ENCODE measurements at regions not wholly inside any gene's neighbourhood (a gene's known extent, or its start where the extent isn't known, plus 50 kb on each side); places are given as distances from the start of the nearest gene placed in this dataset.

- H3K4me3 ChIP-seq = no peak overlapping the region
- H3K9me3 ChIP-seq = no peaks in the 10 kb centered on the region
- WGBS, 2 donors = 77 to 86% methylated on average over 5 of the region's 5 CpGs
- intact Hi-C loops (cut with DNase I) = no loop called here
- TF ChIP-seq POLR2A (IDR thresholded peaks at IDR 0.05) (no peak), POLR2AphosphoS5 (IDR thresholded peaks at IDR 0.05) (no peak), CTCF (IDR thresholded peaks at IDR 0.05) (no peak), EP300 (IDR thresholded peaks at IDR 0.05) (no peak)
- H3K36me3 ChIP-seq = no peaks in the 10 kb centered on the region
- H3K27ac ChIP-seq = no peak overlapping the region
- DNase-seq = no peak
- H3K4me1 ChIP-seq = no peaks in the 10 kb centered on the region
- H3K27me3 ChIP-seq = no peaks in the 10 kb centered on the region
Observed at GRCh38 chr12:87185367-87185766, 843.8 kb downstream of the C12orf50 start.

DNA sequence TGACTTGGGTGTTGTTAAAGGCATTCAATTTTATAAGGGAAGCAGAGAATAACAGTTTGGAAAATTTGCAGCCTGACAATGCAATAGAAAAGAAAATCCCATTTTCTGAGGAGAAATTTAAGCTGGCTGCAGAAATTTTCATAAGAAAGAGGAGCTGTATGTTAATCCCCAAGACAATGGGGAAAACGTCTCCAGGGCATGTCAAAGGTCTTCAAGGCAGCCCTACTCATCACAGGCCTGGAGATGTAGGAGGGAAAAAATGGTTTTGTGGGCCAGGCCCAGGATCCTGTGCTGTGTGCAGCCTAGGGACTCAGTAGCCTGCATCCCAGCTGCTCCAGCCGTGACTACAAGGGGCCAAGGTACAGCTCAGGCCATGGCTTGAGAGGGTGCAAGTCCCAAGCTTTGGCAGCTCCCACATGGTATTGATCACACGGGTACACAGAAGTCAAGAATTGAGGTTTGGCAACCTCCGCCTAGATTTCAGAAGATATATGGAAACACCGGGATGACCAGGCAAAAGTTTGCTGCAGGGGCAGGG, 846.4 kb downstream of the C12orf50 start:
- TF ChIP-seq EP300 (IDR thresholded peaks at IDR 0.05) = no peak
- TF ChIP-seq POLR2A (IDR thresholded peaks at IDR 0.05) = no peak
- no peak for TF ChIP-seq CTCF (IDR thresholded peaks at IDR 0.05)
- no peak for TF ChIP-seq POLR2AphosphoS5 (IDR thresholded peaks at IDR 0.05)
- no peak overlapping the region for H3K4me3 ChIP-seq
- 75 to 82% methylated on average over 5 of the region's 5 CpGs for WGBS, 2 donors
- no peak for DNase-seq
- H3K27me3 ChIP-seq = no peaks in the 10 kb centered on the region
- H3K4me1 ChIP-seq = no peaks in the 10 kb centered on the region
- no peaks in the 10 kb centered on the region for H3K36me3 ChIP-seq
- no peak overlapping the region for H3K27ac ChIP-seq
- no peaks in the 10 kb centered on the region for H3K9me3 ChIP-seq
- intact Hi-C loops (cut with DNase I) = no loop called here

- H3K27ac ChIP-seq = no peak overlapping the region
- H3K4me1 ChIP-seq = no peaks in the 10 kb centered on the region
- no peak overlapping the region for H3K4me3 ChIP-seq
- no peak for DNase-seq
- TF ChIP-seq POLR2AphosphoS5 (IDR thresholded peaks at IDR 0.05) (no peak), POLR2A (IDR thresholded peaks at IDR 0.05) (no peak), CTCF (IDR thresholded peaks at IDR 0.05) (no peak), EP300 (IDR thresholded peaks at IDR 0.05) (no peak)
- H3K36me3 ChIP-seq = no peaks in the 10 kb centered on the region
- no peaks in the 10 kb centered on the region for H3K27me3 ChIP-seq
- 86 to 92% methylated on average over 16 of the region's 16 CpGs for WGBS, 2 donors
- H3K9me3 ChIP-seq = no peaks in the 10 kb centered on the region
- intact Hi-C loops (cut with DNase I) = no loop called here
Observed at GRCh38 chr12:87171356-87171755, 857.8 kb downstream of the C12orf50 start.

DNA sequence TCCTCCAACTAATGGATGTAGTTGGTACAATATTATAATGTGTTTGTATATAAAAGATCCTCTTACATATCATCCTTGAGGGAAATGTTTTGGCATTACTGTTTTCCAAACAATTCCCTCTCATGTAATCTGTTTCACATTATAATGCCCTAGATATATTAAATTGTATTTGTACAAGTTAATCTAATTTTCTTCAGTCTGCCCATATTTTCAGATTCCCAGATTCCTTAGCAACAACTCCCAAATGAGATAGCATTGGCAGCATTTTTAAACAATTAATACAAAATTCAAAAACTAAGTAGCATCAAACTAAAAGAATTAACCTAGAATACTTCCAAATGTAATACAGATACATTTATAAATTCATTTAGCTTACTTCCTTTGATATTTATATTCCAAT, 860.2 kb downstream of the C12orf50 start:
- H3K4me3 ChIP-seq = no peak overlapping the region
- no peak for DNase-seq
- H3K36me3 ChIP-seq = no peaks in the 10 kb centered on the region
- TF ChIP-seq POLR2AphosphoS5 (IDR thresholded peaks at IDR 0.05) (no peak), POLR2A (IDR thresholded peaks at IDR 0.05) (no peak), CTCF (IDR thresholded peaks at IDR 0.05) (no peak), EP300 (IDR thresholded peaks at IDR 0.05) (no peak)
- H3K4me1 ChIP-seq = no peaks in the 10 kb centered on the region
- no peaks in the 10 kb centered on the region for H3K27me3 ChIP-seq
- H3K27ac ChIP-seq = no peak overlapping the region
- intact Hi-C loops (cut with DNase I) = no loop called here
- peaks cover 0 to 2% (median 0%) of the 10 kb centered on the region in 4 donors for H3K9me3 ChIP-seq

- no peaks in the 10 kb centered on the region for H3K36me3 ChIP-seq
- intact Hi-C loops (cut with DNase I) = no loop called here
- TF ChIP-seq CTCF (IDR thresholded peaks at IDR 0.05) (no peak), POLR2A (IDR thresholded peaks at IDR 0.05) (no peak), EP300 (IDR thresholded peaks at IDR 0.05) (no peak), POLR2AphosphoS5 (IDR thresholded peaks at IDR 0.05) (no peak)
- peaks cover 0 to 2% (median 0%) of the 10 kb centered on the region in 4 donors for H3K9me3 ChIP-seq
- no peaks in the 10 kb centered on the region for H3K27me3 ChIP-seq
- WGBS, 2 donors = 93 to 95% methylated on average over 3 of the region's 3 CpGs
- H3K4me1 ChIP-seq = no peaks in the 10 kb centered on the region
- no peak overlapping the region for H3K4me3 ChIP-seq
- DNase-seq = no peak
- no peak overlapping the region for H3K27ac ChIP-seq
Observed at GRCh38 chr12:87165733-87166375, 863.3 kb downstream of the C12orf50 start.
